A549 (cell line): ENCODE measurements at regions not wholly inside any gene's neighbourhood (a gene's known extent, or its start where the extent isn't known, plus 50 kb on each side); places are given as distances from the start of the nearest gene placed in this dataset.

ENCODE experiments used
- BHLHE40 ChIP-seq: IDR thresholded peaks from 2 replicates; pipeline ENCODE4 v1.6.1; 2012; ENCODE audit warnings: low read depth, low read length, inconsistent platforms
- CHD2 ChIP-seq: fragments of 150-350 bp; IDR thresholded peaks from 2 replicates; pipeline ENCODE4 v1.6.1; 2014; ENCODE audit warnings: low read length; ENCODE audit not compliant: partially characterized antibody
- CTCF ChIP-seq: fragments of >200 bp; sonication (Bioruptor Twin); formaldehyde crosslinking; IDR thresholded peaks from 3 replicates; pipeline ENCODE4 v1.5.1; 2016
- EHF ChIP-seq: fragments of 250-450 bp; sonication (Bioruptor Pico); IDR thresholded peaks from 2 replicates; pipeline ENCODE4 v1.5.0; 2020; ENCODE audit warnings: mild to moderate bottlenecking
- MAFK ChIP-seq: fragments of 450-650 bp; IDR thresholded peaks from 2 replicates; pipeline ENCODE4 v1.6.1; 2014; ENCODE audit not compliant: partially characterized antibody
- MAX ChIP-seq: IDR thresholded peaks from 2 replicates; pipeline ENCODE4 v1.6.1; 2012
- POLR2A ChIP-seq: IDR thresholded peaks from 2 replicates; pipeline ENCODE4 v1.6.1; 2012; ENCODE audit warnings: mild to moderate bottlenecking, low read length
- RAD21 ChIP-seq, 2 experiments: fragments of >200 bp in 1 of 2; sonication (Bioruptor Twin) in 1 of 2; formaldehyde crosslinking in 1 of 2; IDR thresholded peaks in 1 of 2; conservative IDR thresholded peaks in 1 of 2; 2 replicates in 1 of 2; 3 replicates in 1 of 2; pipeline ENCODE4 v1.6.1; 2012 to 2018; ENCODE audit warnings: inconsistent platforms in 1 of 2
- RCOR1 ChIP-seq: fragments of 150-350 bp; IDR thresholded peaks from 2 replicates; pipeline ENCODE4 v1.6.1; 2014; ENCODE audit warnings: antibody characterized with exemption, low read length, low read depth
- RFX5 ChIP-seq: fragments of 450-650 bp; IDR thresholded peaks from 2 replicates; pipeline ENCODE4 v1.7.1; 2014; ENCODE audit warnings: antibody characterized with exemption, mild to moderate bottlenecking, moderate library complexity
- RNF2 ChIP-seq: fragments of 200-600 bp; sonication (generic); IDR thresholded peaks from 2 replicates; pipeline ENCODE4 v1.6.1; 2016; ENCODE audit warnings: low read depth, mild to moderate bottlenecking, antibody characterized with exemption, moderate library complexity, borderline replicate concordance
- SMC3 ChIP-seq: fragments of >200 bp; sonication (Bioruptor Twin); formaldehyde crosslinking; IDR thresholded peaks from 3 replicates; pipeline ENCODE4 v1.6.1; 2018; ENCODE audit warnings: inconsistent platforms

GRCh38 chr3:139105154-139105702 is 60.5 kb upstream of the PRR23C start:
- no peak for TF ChIP-seq MAX
- no peak for TF ChIP-seq MAFK
- no peak for TF ChIP-seq EHF
- no peak for TF ChIP-seq CTCF
- TF ChIP-seq RCOR1: no peak
- TF ChIP-seq POLR2A: no peak
- TF ChIP-seq BHLHE40: no peak
- no peak for TF ChIP-seq SMC3
- no peak for TF ChIP-seq RFX5
- no peak for TF ChIP-seq CHD2
- no peak for TF ChIP-seq RNF2
- TF ChIP-seq RAD21 (conservative IDR thresholded peaks at IDR 0.05 in 1 of 2, IDR thresholded peaks at IDR 0.05 in 1 of 2): no peak
